ENCODE measurements at regions not wholly inside any gene's neighbourhood (a gene's known extent, or its start where the extent isn't known, plus 50 kb on each side); places are given as distances from the start of the nearest gene placed in this dataset.

DNA sequence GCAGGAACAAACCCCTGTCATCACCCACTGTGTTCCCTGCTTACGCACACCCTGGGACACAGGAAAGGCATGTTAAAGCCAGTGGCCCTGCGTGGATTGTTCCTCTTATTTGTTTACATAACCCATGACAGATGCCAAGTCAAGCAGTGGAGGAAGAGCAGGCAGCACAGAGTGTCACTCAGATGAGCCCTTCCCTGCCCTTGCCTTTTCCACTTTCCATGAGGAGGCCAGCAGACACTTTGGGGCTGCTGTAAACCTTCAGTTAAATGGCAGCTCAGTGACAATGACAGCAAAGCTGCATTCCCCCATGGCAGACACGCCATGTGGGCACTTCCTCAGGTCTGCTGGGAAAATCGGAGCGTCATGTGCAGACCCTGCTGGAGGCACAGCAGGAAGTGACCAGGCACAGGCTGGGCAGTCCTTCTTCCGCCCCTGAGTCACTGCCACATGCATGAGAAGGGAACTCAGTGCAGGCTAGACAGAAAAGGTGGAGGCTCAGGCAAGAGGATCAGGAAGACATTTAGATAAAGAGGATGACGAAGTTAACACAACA lies 216.8 kb upstream of the PIK3R1 start:
- TF ChIP-seq, protein P1, sequence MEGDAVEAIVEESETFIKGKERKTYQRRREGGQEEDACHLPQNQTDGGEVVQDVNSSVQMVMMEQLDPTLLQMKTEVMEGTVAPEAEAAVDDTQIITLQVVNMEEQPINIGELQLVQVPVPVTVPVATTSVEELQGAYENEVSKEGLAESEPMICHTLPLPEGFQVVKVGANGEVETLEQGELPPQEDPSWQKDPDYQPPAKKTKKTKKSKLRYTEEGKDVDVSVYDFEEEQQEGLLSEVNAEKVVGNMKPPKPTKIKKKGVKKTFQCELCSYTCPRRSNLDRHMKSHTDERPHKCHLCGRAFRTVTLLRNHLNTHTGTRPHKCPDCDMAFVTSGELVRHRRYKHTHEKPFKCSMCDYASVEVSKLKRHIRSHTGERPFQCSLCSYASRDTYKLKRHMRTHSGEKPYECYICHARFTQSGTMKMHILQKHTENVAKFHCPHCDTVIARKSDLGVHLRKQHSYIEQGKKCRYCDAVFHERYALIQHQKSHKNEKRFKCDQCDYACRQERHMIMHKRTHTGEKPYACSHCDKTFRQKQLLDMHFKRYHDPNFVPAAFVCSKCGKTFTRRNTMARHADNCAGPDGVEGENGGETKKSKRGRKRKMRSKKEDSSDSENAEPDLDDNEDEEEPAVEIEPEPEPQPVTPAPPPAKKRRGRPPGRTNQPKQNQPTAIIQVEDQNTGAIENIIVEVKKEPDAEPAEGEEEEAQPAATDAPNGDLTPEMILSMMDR (IDR thresholded peaks at IDR 0.05; ENCODE audit: extremely low read depth in 1 of 2, insufficient read depth in 1 of 2, low read depth in 1 of 2, low read length in 2 of 2): no peak
- TF ChIP-seq, protein P2, sequence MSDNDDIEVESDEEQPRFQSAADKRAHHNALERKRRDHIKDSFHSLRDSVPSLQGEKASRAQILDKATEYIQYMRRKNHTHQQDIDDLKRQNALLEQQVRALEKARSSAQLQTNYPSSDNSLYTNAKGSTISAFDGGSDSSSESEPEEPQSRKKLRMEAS (IDR thresholded peaks at IDR 0.05; ENCODE audit: insufficient read depth, insufficient read length): no peak

Measured in endothelial cell of umbilical vein (primary cell).